ENCODE measurements at regions not wholly inside any gene's neighbourhood (a gene's known extent, or its start where the extent isn't known, plus 50 kb on each side); places are given as distances from the start of the nearest gene placed in this dataset.

GRCh38 chr6:115783402-115784061, 277.2 kb downstream of the FRK start:
- Histone ChIP-seq H3K9me3 (ENCODE audit: low read length) (no peaks in the 10 kb centered on the region), H3K9ac (ENCODE audit: low read length) (no peak overlapping the region), H3K9me2 (ENCODE audit: low read depth, low read length) (no peaks in the 10 kb centered on the region), H3F3A (ENCODE audit: insufficient read depth, low read length) (no peaks in the 10 kb centered on the region), H3K4me1 (ENCODE audit: insufficient read depth, low read length, severe bottlenecking) (no peaks in the 10 kb centered on the region), H4K20me1 (ENCODE audit: insufficient read depth, low read length) (no peaks in the 10 kb centered on the region), H2AFZ (ENCODE audit: low read length) (no peak overlapping the region), H3K4me3 (ENCODE audit: low read depth, low read length, poor library complexity, severe bottlenecking) (no peak overlapping the region), H3K79me2 (ENCODE audit: insufficient read depth, low read length) (no peaks in the 10 kb centered on the region), H3K27ac (ENCODE audit: low read depth, low read length, poor library complexity, severe bottlenecking) (no peak overlapping the region), H3K27me3 (ENCODE audit: insufficient read depth, low read length) (no peaks in the 10 kb centered on the region), H3K36me3 (ENCODE audit: insufficient read depth, low read length) (no peaks in the 10 kb centered on the region), H3K4me2 (ENCODE audit: low read length) (no peak overlapping the region)
- TF ChIP-seq EZH2 (IDR thresholded peaks at IDR 0.05; ENCODE audit: borderline replicate concordance, low read length): no peak
- TF ChIP-seq, protein P1, sequence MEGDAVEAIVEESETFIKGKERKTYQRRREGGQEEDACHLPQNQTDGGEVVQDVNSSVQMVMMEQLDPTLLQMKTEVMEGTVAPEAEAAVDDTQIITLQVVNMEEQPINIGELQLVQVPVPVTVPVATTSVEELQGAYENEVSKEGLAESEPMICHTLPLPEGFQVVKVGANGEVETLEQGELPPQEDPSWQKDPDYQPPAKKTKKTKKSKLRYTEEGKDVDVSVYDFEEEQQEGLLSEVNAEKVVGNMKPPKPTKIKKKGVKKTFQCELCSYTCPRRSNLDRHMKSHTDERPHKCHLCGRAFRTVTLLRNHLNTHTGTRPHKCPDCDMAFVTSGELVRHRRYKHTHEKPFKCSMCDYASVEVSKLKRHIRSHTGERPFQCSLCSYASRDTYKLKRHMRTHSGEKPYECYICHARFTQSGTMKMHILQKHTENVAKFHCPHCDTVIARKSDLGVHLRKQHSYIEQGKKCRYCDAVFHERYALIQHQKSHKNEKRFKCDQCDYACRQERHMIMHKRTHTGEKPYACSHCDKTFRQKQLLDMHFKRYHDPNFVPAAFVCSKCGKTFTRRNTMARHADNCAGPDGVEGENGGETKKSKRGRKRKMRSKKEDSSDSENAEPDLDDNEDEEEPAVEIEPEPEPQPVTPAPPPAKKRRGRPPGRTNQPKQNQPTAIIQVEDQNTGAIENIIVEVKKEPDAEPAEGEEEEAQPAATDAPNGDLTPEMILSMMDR (IDR thresholded peaks at IDR 0.05; ENCODE audit: low read length): no peak

DNA sequence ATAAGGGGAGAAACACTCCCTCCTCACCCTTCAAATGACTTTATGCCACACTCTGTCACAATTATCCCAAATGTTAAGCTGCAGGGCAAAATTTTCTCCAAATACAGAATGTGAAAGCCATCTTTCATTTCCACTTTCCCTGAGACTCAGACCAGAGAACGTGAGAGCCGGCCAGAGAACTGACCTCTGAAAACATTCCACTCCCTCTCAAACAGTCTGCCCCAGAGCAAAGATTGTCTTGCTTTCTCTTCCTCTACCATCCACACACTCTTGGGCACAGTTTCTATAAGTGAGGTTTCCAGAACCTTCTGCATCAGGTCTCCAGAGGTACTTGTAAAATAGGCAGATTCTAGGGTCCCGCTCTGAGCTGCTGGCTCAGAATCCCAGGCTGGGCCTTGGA, 278.1 kb downstream of the FRK start:
- no peak overlapping the region for H3K4me3 ChIP-seq (ENCODE audit: low read depth, low read length, poor library complexity, severe bottlenecking)
- H3F3A ChIP-seq (ENCODE audit: insufficient read depth, low read length): no peaks in the 10 kb centered on the region
- H3K9me3 ChIP-seq (ENCODE audit: low read length): no peaks in the 10 kb centered on the region
- H3K9ac ChIP-seq (ENCODE audit: low read length): no peak overlapping the region
- no peaks in the 10 kb centered on the region for H4K20me1 ChIP-seq (ENCODE audit: insufficient read depth, low read length)
- no peaks in the 10 kb centered on the region for H3K27me3 ChIP-seq (ENCODE audit: insufficient read depth, low read length)
- no peaks in the 10 kb centered on the region for H3K4me1 ChIP-seq (ENCODE audit: insufficient read depth, low read length, severe bottlenecking)
- no peaks in the 10 kb centered on the region for H3K79me2 ChIP-seq (ENCODE audit: insufficient read depth, low read length)
- no peaks in the 10 kb centered on the region for H3K9me2 ChIP-seq (ENCODE audit: low read depth, low read length)
- H3K27ac ChIP-seq (ENCODE audit: low read depth, low read length, poor library complexity, severe bottlenecking): no peak overlapping the region
- TF ChIP-seq, protein P1 (IDR thresholded peaks at IDR 0.05; ENCODE audit: low read length): no peak
- TF ChIP-seq EZH2 (IDR thresholded peaks at IDR 0.05; ENCODE audit: borderline replicate concordance, low read length): no peak
- no peak overlapping the region for H3K4me2 ChIP-seq (ENCODE audit: low read length)
- no peak overlapping the region for H2AFZ ChIP-seq (ENCODE audit: low read length)
- H3K36me3 ChIP-seq (ENCODE audit: insufficient read depth, low read length): no peaks in the 10 kb centered on the region

DNA sequence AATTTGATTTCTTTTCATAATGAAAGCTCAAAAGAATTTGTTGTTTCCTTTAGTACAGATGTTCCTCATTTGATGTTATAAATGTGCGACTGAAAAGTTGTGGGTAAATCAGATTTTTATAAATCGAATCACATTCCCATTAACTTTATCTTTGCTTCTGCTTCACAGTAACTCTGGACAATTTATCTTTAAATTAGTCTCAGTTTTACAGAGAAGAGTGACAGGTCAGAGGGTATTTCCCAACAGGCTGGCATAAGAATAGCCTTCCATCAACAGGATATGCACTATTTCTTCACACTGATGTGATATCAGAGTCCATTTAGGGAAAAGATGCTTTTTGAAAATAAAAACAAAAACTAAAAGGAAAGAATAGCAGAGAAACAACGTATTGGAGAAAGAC, 286.9 kb downstream of the FRK start:
- Histone ChIP-seq H3K9me3 (ENCODE audit: low read length) (no peaks in the 10 kb centered on the region), H4K20me1 (ENCODE audit: insufficient read depth, low read length) (no peaks in the 10 kb centered on the region), H3K27me3 (ENCODE audit: insufficient read depth, low read length) (no peaks in the 10 kb centered on the region), H2AFZ (ENCODE audit: low read length) (no peak overlapping the region), H3K27ac (ENCODE audit: low read depth, low read length, poor library complexity, severe bottlenecking) (no peak overlapping the region), H3F3A (ENCODE audit: insufficient read depth, low read length) (no peaks in the 10 kb centered on the region), H3K79me2 (ENCODE audit: insufficient read depth, low read length) (no peaks in the 10 kb centered on the region), H3K4me2 (ENCODE audit: low read length) (no peak overlapping the region), H3K9ac (ENCODE audit: low read length) (no peak overlapping the region), H3K9me2 (ENCODE audit: low read depth, low read length) (no peaks in the 10 kb centered on the region), H3K4me1 (ENCODE audit: insufficient read depth, low read length, severe bottlenecking) (no peaks in the 10 kb centered on the region), H3K4me3 (ENCODE audit: low read depth, low read length, poor library complexity, severe bottlenecking) (no peak overlapping the region), H3K36me3 (ENCODE audit: insufficient read depth, low read length) (no peaks in the 10 kb centered on the region)
- no peak for TF ChIP-seq EZH2 (IDR thresholded peaks at IDR 0.05; ENCODE audit: borderline replicate concordance, low read length)
- TF ChIP-seq, protein P1 (IDR thresholded peaks at IDR 0.05; ENCODE audit: low read length): no peak

Data from OCI-LY1 (cell line).